Stimulated activated CD8-positive, alpha-beta memory T cell treated with anti-CD3 and anti-CD28 coated beads, Interleukin-2, amount 100 ng/mL, for 1 hour (primary cell): ENCODE measurements at regions not wholly inside any gene's neighbourhood (a gene's known extent, or its start where the extent isn't known, plus 50 kb on each side); places are given as distances from the start of the nearest gene placed in this dataset.

Experiments used
- DNase-seq, 2 donors: peaks; one replicate each; pipeline ENCODE4 v3.0.0-alpha.2; 2020; ENCODE audit warnings: low read depth in 2 of 2

- no peak for DNase-seq
Measured at GRCh38 chr6:12383448-12383847, 93.3 kb downstream of the EDN1 start.

- no peak for DNase-seq
Measured at GRCh38 chr6:12384357-12384912, 94.3 kb downstream of the EDN1 start.

GRCh38 chr6:12385316-12385715 lies 95.2 kb downstream of the EDN1 start:
- no peak for DNase-seq

GRCh38 chr6:12386816-12387215 lies 96.7 kb downstream of the EDN1 start:
- no peak for DNase-seq

- DNase-seq = no peak
Measured at GRCh38 chr6:12391472-12391871, 101.3 kb downstream of the EDN1 start.

GRCh38 chr6:12392490-12392889 lies 102.3 kb downstream of the EDN1 start:
- DNase-seq = no peak

- no peak for DNase-seq
Measured at GRCh38 chr6:12393100-12393499, 102.9 kb downstream of the EDN1 start.

- no peak for DNase-seq
Measured at GRCh38 chr6:12394170-12394569, 104.0 kb downstream of the EDN1 start.

- DNase-seq = no peak
Measured at GRCh38 chr6:12395898-12396297, 105.7 kb downstream of the EDN1 start.

GRCh38 chr6:12401200-12401599 lies 111.0 kb downstream of the EDN1 start:
- no peak for DNase-seq

- DNase-seq = no peak
Measured at GRCh38 chr6:12403201-12403826, 113.2 kb downstream of the EDN1 start.

GRCh38 chr6:12403947-12404647 lies 113.9 kb downstream of the EDN1 start:
- DNase-seq = no peak

GRCh38 chr6:12404651-12405050 lies 114.5 kb downstream of the EDN1 start:
- DNase-seq = no peak

- no peak for DNase-seq
Measured at GRCh38 chr6:12408752-12409151, 118.6 kb downstream of the EDN1 start.

- DNase-seq = no peak
Measured at GRCh38 chr6:12410946-12411345, 120.8 kb downstream of the EDN1 start.

- DNase-seq = no peak
Measured at GRCh38 chr6:12414096-12414675, 124.0 kb downstream of the EDN1 start.

- DNase-seq = no peak
Measured at GRCh38 chr6:12415980-12416598, 125.9 kb downstream of the EDN1 start.

- no peak for DNase-seq
Measured at GRCh38 chr6:12417191-12417590, 127.0 kb downstream of the EDN1 start.

- DNase-seq = no peak
Measured at GRCh38 chr6:12418946-12419345, 128.8 kb downstream of the EDN1 start.

GRCh38 chr6:12419631-12420272 lies 129.6 kb downstream of the EDN1 start:
- no peak for DNase-seq

GRCh38 chr6:12420626-12421025 lies 130.5 kb downstream of the EDN1 start:
- DNase-seq = no peak

GRCh38 chr6:12421596-12421995 lies 131.4 kb downstream of the EDN1 start:
- DNase-seq = no peak
